GM19324 (cell line): ENCODE measurements at regions not wholly inside any gene's neighbourhood (a gene's known extent, or its start where the extent isn't known, plus 50 kb on each side); places are given as distances from the start of the nearest gene placed in this dataset.

ENCODE experiments used
- ATAC-seq: cut with Tn5 transposase; IDR thresholded peaks from one replicate; pipeline ENCODE4 v1.9.1; 2021; ENCODE audit warnings: mild to moderate bottlenecking, moderate library complexity; ENCODE audit not compliant: unreplicated experiment, low FRiP score

- ATAC-seq, result no peak
Observed at GRCh38 chr13:73397496-73398305, 338.9 kb downstream of the KLF5 start.

GRCh38 chr13:73394066-73394465, 335.3 kb downstream of the KLF5 start:
- no peak for ATAC-seq

DNA sequence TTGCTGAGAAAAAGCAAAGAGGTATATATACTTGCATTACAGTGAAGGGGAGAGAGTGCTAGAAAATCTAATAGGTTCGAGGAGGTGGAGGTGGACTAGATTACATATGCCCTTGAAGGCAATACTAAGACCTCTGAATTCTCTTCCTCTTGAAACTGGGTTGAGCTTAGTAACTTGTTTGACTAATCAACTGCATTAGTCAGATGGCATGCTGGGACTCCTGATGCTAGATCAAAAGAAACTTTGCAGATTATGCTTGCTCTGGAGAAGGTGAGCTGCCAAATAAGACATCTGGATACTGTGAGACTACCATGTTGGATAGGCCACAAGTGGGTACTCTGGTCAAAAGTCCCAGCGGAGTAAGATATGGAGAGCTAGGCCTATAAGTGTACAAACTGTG, 331.3 kb downstream of the KLF5 start:
- ATAC-seq, result no peak

GRCh38 chr13:73388586-73388985, 329.8 kb downstream of the KLF5 start:
- no peak for ATAC-seq

DNA sequence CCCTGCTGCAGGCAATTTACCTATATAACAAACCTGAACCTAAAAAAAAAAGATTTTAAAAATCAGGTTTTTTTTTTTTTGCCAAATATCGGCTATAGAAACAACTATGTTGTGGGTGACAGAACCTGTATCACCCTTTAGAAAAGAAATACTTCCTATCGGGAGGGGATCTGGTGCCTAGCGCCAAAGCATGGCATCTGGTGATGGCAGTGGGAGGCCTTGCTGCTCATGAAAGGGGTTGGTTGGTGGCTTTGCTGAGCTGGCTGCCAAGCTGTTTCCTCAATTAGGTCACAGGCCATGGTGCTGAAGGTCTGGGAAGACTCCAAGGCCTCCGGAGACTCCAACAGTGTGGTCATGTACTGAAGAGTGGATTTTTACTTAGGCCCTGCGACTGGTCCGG, 328.5 kb downstream of the KLF5 start:
- no peak for ATAC-seq

GRCh38 chr13:73385848-73386247, 327.0 kb downstream of the KLF5 start:
- ATAC-seq, result no peak

DNA sequence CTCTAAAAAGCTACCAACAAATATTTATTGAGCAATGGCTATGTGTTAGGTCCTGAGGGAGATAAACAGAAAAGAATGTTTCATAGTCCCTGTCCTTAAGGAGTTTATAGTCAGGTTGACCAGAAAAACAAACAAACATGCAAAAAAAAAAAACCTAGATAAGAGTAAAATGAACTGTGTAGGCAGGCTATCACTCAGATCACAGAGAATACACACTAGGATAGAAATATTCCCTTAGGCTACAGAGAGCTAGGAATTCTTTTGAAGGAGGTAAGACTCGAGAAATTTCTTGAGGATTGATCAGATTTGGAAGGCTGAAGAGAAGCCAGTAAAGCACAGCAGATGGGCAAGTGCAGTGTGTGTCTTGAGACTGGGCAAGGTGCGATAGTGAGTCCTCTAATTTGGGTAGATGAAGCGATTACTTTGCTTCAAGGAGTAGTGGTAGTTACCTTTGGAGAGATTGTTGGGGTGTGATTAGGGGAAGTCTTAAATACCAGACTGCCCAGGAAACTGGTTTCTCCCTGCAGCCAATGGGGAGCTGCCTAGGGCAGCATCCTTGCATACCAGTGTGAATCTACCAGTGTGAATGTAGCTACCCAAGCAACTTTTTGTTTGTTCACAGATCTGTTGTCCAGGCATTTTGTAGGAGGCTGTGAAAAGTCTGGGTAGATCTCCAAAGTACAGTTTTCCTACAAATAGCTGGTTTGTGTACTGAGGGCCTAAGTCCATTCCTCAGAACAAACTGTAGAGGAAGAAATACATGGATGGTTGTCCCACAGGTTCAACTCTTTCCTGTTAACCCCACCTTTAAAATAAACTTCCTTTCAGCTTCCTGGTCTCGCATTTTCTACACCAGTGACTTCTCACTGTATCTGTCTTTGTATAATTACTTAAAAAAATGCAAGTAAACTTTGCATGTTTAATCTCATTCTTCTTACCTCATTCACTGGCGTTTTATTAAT, 314.1 kb downstream of the KLF5 start:
- ATAC-seq, result no peak

- no peak for ATAC-seq
Observed at GRCh38 chr13:73370066-73370465, 311.3 kb downstream of the KLF5 start.

- no peak for ATAC-seq
Observed at GRCh38 chr13:73369095-73369494, 310.3 kb downstream of the KLF5 start.

DNA sequence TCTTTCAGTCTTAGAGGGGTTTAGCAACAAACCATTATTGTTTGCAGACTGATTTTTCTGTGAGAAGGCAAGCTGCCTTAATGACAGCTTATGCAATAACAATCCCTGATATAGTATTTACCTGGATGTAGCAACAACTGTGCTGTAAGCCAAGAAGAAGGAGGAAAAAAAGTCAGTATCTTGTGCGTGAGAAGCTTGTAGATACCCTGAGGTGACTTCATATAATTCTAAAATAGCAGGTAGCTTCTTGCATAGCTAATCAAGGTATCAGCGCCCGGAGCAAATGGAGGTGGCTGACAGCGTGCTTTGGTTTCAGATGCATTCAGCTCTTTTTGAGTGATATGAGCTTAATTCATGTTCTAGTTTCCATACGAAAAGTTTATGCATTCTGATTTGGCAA, 309.8 kb downstream of the KLF5 start:
- no peak for ATAC-seq

- no peak for ATAC-seq
Observed at GRCh38 chr13:73367886-73368285, 309.1 kb downstream of the KLF5 start.

DNA sequence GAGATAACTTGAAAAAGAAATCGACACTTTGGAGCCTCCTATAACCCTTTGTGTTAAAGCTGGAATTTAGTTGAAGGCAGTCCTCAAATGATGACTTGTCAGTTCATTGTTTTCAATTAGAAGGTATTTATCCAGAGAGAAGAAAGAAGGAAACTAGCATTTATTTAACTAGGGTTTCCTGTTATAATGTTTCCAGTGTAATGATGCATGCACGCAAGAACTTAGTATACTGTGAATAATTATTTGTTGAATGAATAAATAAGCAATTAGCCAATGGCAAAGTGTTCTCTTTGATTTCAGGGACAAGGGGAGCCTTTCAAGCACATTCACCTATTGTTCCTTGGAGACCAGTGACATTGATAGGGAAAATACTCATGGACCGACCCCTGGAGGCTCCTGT, 307.4 kb downstream of the KLF5 start:
- ATAC-seq, result no peak

- no peak for ATAC-seq
Observed at GRCh38 chr13:73365681-73366080, 306.9 kb downstream of the KLF5 start.

GRCh38 chr13:73365252-73365651, 306.4 kb downstream of the KLF5 start:
- ATAC-seq, result no peak

GRCh38 chr13:73364736-73365135, 305.9 kb downstream of the KLF5 start:
- no peak for ATAC-seq

GRCh38 chr13:73358606-73359095, 299.8 kb downstream of the KLF5 start:
- ATAC-seq, result no peak

GRCh38 chr13:73355134-73355533, 296.3 kb downstream of the KLF5 start:
- ATAC-seq, result no peak

- ATAC-seq, result no peak
Observed at GRCh38 chr13:73351730-73352129, 292.9 kb downstream of the KLF5 start.

DNA sequence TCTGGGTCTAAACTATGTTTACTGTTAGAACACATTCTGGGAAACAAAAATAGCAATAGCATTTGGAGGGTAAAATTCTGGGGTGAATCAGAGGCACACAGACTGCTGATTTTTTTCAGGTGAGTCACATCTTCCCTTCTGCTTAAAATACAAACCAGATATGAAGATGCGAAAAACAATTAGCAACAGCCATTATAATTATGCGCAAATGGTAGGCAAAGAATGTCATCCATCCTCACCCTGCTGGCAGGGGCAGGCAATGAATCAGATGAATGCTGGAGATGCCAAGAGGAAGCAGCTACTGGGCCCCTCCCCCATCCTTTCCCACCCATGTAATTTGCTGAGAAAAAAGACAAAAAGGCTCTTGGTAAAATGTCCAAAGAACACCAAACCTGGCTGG, 282.9 kb downstream of the KLF5 start:
- no peak for ATAC-seq

DNA sequence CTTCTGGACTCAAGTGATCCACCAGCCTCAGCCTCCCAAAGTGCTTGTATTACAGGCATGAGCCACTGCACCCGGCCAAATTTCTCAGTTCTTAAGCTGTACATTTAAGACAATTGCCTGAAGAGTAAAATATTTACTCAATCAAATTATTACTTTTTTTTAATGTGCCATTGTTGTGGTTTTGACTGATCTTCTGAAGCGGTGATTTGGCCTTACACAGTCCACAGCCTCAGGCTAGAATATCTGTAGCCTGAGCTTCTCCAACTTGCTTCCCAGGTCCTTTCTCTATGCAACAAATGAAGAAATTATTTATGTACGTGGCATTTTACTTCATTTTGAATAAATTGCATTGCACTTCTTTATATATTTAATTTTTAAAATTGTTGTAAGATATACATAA, 281.3 kb downstream of the KLF5 start:
- ATAC-seq, result no peak

DNA sequence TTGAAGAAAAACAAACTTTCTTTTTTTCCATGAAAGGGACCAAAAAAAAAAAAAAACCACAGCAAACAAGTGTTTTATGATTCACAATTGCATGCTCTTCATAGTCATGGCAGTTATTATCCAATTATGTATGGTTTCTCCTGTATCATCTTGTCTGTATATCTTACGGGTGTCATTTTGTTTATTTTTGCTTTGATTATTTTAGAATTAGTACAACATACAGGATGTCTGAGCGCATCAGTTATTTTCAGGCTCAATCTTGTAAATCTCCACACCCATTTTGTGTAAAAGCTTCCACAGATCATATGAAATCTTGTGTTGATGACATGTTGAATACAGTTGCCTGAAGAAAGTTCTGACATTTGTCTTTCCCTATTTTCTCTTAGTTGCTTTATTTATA, 280.3 kb downstream of the KLF5 start:
- no peak for ATAC-seq
